Endothelial cell of umbilical vein (primary cell): ENCODE measurements at regions not wholly inside any gene's neighbourhood (a gene's known extent, or its start where the extent isn't known, plus 50 kb on each side); places are given as distances from the start of the nearest gene placed in this dataset.

ENCODE experiments used
- CTCF ChIP-seq, 2 donors: IDR thresholded peaks; 1 replicate in 1 of 2; 2 replicates in 1 of 2; pipeline ENCODE4 v1.5.1; 2011; ENCODE audit warnings: low read length in 2 of 2, mild to moderate bottlenecking in 2 of 2, moderate library complexity in 2 of 2, control low read depth in 1 of 2, inconsistent platforms in 1 of 2, low read depth in 1 of 2; ENCODE audit not compliant: insufficient read depth in 1 of 2; ENCODE audit errors: extremely low read depth in 1 of 2
- EZH2 ChIP-seq: IDR thresholded peaks from 2 replicates; pipeline ENCODE4 v1.6.1; 2012; ENCODE audit warnings: borderline replicate concordance, low read depth, mild to moderate bottlenecking, moderate library complexity, low read length, inconsistent platforms; ENCODE audit not compliant: severe bottlenecking
- GATA2 ChIP-seq: IDR thresholded peaks from 2 replicates; pipeline ENCODE4 v1.7.0; 2011; ENCODE audit warnings: low read depth, mild to moderate bottlenecking, moderate library complexity, mixed read lengths, low read length; ENCODE audit not compliant: insufficient read length, insufficient read depth
- POLR2AphosphoS5 ChIP-seq: IDR thresholded peaks from 2 replicates; pipeline ENCODE4 v1.6.1; 2012; ENCODE audit warnings: low read depth, mild to moderate bottlenecking, control low read depth, low read length, moderate library complexity; ENCODE audit not compliant: insufficient read depth

DNA sequence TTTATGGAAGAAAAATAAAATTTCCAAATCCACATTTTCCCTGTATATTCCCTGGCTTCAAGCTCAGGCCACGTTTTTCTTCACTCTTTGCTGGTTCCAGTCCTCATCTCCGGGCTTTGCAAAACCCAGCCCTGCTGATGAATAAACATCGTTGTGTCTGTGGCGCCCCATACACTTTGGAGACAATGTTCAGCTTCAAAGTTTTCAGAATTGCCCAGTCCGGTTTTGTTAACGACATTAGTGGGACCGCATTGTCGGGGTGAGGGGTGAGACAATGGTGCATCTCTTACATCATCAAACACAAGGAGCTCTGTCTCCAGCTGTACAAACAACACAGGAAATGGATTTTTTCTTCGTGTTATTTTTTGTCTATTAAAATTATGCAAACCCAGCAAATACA, 53.4 kb upstream of the HTATIP2 start:
- no peak for TF ChIP-seq GATA2
- TF ChIP-seq EZH2 = no peak
- TF ChIP-seq CTCF (IDR thresholded peaks at IDR 0.05; ENCODE audit: extremely low read depth in 1 of 2, insufficient read depth in 1 of 2, low read depth in 1 of 2, low read length in 2 of 2) = no peak
- TF ChIP-seq POLR2AphosphoS5 = no peak
